Kasumi-1 (cell line): ENCODE measurements at regions not wholly inside any gene's neighbourhood (a gene's known extent, or its start where the extent isn't known, plus 50 kb on each side); places are given as distances from the start of the nearest gene placed in this dataset.
A peak's percentile ranks its signal among the peaks of the same experiment; 100 is the strongest.

Source experiments
- DNase-seq, 2 experiments: peaks; one replicate each; lab custom pipeline; 2025; lab: John Stamatoyannopoulos, UW

DNA sequence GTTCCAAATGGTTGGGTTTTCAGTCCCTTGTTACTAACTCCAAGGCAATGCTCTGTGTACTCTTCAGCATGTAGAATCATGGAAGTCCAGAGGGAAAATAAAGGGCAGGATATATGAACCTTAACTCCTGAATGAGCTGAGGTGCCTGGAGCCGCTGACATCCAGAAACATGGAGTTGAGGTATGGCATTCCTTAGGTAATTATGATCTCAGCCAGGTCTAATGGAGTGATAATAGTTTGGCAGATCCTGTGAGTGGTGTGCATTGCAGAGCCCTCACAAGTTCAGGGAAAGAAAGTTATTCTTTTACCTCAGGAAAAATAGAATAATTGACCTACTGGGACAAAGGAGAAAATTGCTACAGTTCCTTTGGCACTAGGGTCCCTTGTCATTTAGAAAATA is 369.1 kb downstream of the ZNF608 start:
- no peak for DNase-seq

GRCh38 chr5:124373883-124374282 is 372.6 kb downstream of the ZNF608 start:
- no peak for DNase-seq

- DNase-seq, result no peak
These were observed 374.0 kb downstream of the ZNF608 start for GRCh38 chr5:124372457-124372856.

GRCh38 chr5:124371111-124371706 is 375.2 kb downstream of the ZNF608 start:
- DNase-seq, result no peak

GRCh38 chr5:124370601-124371000 is 375.8 kb downstream of the ZNF608 start:
- no peak for DNase-seq

- no peak for DNase-seq
These were observed 381.1 kb downstream of the ZNF608 start for GRCh38 chr5:124365361-124365801.

DNA sequence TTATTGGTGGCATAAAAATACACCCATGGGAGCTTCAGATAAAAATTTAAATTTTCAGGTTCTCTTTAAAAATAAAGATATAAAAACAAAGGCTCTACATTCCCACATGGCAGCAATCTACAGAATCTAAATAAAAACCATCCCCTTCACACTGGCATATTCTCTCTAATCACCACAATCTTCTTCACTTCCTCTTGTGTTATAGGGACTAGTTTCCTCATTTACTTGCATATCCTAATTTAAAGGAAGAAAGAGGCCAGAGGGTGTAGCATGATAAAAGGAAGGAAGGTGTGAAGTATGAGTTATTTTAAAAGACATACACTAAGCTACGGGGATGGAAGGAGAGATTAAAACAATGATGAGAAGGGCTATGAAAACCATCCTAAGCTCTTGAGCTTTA is 390.5 kb downstream of the ZNF608 start:
- DNase-seq, result peak; percentile 32 to 61

- no peak for DNase-seq
These were observed 393.4 kb downstream of the ZNF608 start for GRCh38 chr5:124353016-124353415.

DNA sequence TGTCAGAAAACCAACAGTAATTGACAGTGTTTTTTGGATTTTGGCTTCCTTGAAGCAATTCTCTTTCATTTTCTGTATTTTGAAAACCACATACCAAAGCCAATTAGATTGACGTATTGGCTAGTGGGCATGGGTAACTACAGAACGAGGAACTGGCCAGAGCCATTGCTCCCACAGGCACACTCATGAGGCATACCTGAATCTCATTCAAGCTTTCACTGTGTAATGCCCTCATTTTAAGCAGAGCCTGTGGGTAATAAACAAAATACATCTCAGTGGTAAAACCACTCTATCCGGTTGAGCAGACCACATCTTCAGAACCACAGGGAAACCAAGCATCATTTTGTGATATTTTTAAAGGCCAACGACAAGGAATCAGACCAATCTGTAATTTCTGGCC is 394.1 kb downstream of the ZNF608 start:
- no peak for DNase-seq

DNA sequence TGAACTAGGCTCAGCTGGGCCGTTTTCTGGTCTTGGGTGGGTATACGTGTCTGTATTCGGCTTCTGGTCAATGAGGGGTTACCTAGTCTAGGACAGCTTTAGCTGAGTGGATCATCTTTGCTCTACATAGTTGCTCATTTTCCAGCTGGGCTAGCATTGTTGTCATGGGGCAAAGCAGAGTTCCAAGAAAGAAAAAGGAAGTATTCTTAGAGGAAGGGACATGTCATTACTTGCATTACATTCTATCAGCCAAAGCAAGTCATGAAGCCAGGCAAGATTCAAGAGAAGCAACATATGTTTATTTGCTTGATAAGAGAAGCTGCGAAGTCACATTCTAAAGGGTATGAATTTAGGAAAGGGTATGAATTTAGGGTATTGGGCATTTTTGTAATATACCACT is 396.5 kb downstream of the ZNF608 start:
- peak in 1 of 2 experiments; percentile 23 for DNase-seq

GRCh38 chr5:124343451-124343867 is 403.0 kb downstream of the ZNF608 start:
- DNase-seq, result no peak

- no peak for DNase-seq
These were observed 403.5 kb downstream of the ZNF608 start for GRCh38 chr5:124342986-124343385.

DNA sequence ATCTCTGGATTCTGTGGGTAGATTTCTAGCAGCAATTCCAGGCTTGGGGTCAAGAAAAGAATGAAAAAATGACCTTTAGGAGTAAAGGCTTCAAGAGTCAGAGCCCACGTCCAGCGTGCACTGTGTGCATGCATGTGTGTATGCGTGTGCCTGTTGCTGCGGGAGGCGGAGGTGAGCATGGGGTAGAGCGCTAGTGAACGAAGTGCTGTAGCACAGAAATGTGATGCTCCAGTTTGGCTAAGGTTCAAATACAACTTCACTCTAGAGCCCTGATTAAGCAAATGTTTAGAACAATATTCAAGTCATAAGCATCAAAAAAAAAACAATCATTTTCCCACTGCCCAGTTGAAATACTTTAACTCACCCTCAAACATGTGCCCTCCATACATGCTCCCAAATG is 403.9 kb downstream of the ZNF608 start:
- no peak for DNase-seq

DNA sequence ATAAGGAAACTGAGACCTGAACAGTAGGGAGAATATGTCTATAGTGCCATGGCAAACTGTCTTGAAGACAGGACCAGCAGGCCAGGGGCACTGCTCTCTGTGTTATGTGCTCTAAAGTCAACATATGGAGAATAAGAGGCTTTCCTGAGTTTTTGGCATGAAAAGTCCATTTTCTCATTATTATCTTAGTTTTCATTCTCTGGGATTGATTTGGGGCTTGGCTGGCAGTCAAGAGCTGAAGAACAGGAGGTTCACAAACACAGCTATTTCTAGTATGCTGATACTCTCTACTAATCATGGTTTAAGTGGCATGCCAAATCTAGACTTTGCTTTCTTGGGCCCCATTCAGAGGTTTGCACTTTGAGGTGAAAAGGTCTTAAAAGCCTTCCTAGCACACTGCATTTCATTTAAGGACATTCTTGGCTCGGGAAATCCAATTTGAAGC is 404.4 kb downstream of the ZNF608 start:
- no peak for DNase-seq

DNA sequence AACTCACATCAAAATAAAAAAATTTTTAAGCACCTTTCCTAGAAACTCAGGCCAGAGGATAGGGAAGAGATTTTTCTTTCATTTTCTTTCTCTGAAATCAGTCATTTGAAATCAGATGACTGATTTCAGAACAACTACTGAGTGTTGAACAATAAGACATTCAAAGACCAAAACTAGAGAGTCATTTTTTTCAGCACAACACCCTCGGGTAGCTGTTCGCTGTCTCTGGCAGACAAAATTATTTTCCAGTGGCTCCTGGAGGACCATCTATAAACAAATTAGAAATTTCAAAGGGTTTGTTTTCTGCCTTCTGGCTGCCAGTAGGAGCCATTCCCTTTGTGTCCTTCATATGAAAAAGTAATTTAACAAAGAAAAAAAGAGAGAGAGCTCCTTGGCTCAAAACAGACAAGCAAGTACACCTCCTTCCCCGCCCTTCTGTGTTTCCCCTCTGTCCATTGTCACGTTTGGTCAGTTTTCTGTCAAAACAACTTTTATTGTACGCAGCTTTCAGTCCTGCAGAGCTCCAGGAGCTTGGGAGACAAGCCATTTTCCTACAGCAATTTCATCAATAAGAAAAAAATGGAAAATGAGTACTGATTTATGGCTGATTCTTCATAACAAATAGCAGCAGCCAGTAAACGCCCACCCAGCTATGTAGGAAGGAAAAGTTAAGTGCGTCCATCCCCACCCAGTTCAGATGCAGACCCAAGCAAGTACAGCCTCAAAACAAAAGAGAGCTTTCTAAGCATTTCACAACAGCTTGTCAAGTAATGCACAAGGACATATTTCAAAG is 405.2 kb downstream of the ZNF608 start:
- DNase-seq, result no peak

DNA sequence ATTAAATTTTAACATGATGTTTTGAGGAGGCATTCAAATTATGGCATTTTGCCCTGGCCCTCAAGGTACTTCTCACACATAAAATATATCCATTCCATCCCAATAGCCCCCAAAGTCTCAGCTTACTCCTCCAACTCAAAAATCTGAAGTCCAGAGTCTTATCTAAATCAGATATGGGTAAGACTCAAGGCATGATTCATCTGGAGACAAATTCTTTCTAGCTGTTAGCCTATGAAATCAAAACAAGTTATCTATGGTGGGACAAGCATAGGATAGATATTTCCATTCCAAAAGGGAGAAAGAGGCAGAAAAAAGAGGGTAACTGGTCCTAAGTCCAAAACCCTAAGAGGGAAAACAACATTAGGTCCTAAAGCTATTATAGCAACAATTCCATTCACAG is 408.4 kb downstream of the ZNF608 start:
- no peak for DNase-seq

DNA sequence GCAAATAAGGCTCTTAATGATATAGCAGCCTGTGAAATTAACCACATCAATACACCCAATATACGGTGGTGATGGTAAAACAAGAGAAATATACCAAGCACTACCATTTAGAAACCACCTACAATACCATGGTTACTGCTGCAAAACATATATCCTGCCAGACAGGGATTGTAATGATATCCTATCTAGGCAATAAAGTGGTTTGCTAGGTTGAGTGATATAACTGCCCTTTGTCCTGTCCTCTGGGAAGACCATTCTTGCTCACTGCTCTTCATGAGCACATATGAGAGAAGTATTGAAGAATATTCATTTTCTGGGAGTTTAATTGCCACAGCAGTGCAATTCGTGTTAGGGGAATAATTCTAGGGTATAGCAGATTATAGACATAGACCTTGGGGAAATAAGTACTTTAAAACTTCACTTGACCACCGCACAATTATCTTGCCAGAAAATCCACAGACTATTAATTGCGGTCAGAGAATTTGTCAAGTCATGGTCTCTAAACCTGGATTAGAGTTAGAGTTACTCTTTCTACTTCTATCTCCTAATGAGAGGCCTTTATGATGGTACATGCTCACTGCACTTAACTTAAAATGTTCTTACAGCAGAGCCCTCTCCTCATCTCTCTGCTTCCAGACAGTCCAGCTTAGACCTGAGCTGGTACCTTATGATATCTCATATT is 413.0 kb downstream of the ZNF608 start:
- DNase-seq, result no peak

DNA sequence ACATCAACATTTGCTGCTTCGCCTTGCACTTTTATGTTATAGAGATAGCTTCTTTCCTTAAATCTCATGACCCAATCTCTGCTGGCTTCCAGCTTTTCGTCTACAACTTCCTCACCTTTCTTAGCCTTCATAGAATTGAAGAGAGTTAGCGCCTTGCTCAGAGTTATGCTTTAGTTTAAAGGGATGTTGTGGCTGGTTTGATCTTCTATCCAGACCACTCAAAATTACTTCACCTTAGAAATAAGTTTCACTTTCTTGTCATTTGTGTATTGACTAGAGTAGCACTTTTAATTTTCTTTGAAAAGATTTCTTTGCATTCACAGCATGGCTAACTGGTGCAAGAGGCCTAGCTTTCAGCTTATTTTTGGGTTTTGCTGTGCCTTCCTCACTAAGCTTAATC is 414.2 kb downstream of the ZNF608 start:
- DNase-seq, result no peak

DNA sequence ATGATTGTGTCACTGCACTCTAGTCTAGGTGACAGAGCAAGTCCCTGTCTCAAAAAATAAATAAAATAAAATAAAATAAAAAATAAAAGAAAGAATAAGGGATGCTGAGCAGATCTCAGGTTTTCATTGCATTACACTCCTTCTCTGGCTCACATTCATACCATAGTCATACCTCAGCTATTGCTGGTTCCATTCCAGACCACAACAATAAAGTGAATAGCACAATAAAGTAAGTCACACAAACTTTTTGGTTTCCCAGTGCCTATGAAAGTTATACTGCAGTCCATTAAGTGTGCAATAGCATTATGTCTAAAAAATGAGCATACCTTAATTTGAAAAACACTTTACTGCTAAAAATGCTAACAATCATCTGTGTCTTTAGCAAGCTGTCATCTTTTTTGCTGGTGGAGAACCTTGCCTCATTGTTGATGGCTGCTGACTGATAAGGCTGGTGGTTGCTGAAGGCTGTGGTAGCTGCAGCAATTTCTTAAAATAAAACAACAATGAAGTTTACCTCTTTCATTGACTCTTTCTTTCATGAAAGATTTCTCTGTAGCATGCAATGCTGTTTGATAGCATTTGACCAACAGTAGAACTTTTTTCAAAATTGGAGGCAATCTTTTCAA is 415.7 kb downstream of the ZNF608 start:
- DNase-seq, result no peak

DNA sequence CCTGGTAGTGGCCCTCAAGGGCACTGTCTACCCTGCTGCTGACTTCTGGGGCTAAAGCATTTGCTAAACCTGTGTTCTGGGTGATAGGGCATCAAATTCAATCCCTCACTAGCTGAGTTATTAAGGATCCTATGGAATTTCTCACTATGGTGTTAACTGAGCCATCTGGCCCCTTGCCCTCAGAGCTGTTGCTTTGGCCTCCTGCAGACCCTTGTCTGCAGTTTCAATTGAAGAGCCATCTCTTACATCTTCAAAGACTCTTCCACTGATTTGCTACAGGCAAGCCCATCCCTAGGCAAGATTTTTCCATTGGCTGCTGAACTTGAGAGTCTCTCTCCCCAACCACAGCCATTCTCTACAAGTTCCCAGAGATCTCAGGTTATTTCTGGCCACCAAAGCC is 418.2 kb downstream of the ZNF608 start:
- DNase-seq, result no peak

GRCh38 chr5:124318661-124319060 is 427.8 kb downstream of the ZNF608 start:
- no peak for DNase-seq

- no peak for DNase-seq
These were observed 429.0 kb downstream of the ZNF608 start for GRCh38 chr5:124317451-124317850.
